Endothelial cell of umbilical vein (primary cell): ENCODE measurements at regions not wholly inside any gene's neighbourhood (a gene's known extent, or its start where the extent isn't known, plus 50 kb on each side); places are given as distances from the start of the nearest gene placed in this dataset.

Experiments
- BruUV-seq: library from RNA; stranded (reverse); fragments of 400-500 nt; replicated peaks from 2 replicates; lab custom pipeline; 2021; lab: Mats Ljungman, UMichigan
- CTCF ChIA-PET: fragments of 300-600, 350-600 bp; sonication (Branson Sonifier 250); formaldehyde crosslinking; loops from one replicate; lab custom pipeline; 2021; ENCODE audit warnings: antibody characterized with exemption, inconsistent platforms; lab: Charles Lee
- POLR2A ChIA-PET: fragments of 300-600, 350-600 bp; sonication (Branson Sonifier 250); formaldehyde crosslinking; loops from one replicate; lab custom pipeline; 2021; ENCODE audit warnings: antibody characterized with exemption, inconsistent platforms; lab: Charles Lee
- DNase-seq: peaks from one replicate; pipeline ENCODE4 v3.0.0-alpha.2; 2011; ENCODE audit warnings: low read depth, low spot score
- FAIRE-seq: peaks from 2 replicates; lab custom pipeline; 2011; peaks lifted over from hg19 to GRCh38; lab: Jason Lieb, UNC
- H2AFZ ChIP-seq: 2 replicates; pipeline ENCODE4 v1.6.0; 2012; ENCODE audit warnings: low read depth, low read length, control low read depth, inconsistent platforms
- H3K27ac ChIP-seq: 2 replicates; pipeline ENCODE4 v1.5.1; 2011; ENCODE audit warnings: low read depth, mild to moderate bottlenecking, control low read depth, low read length, moderate library complexity; ENCODE audit not compliant: insufficient read depth
- H3K27me3 ChIP-seq, 2 experiments: 2 replicates each; pipeline versions ENCODE4 v1.6.0 to v1.6.1; 2011; ENCODE audit warnings: low read length in 2 of 2, mixed read lengths in 1 of 2; ENCODE audit not compliant: control insufficient read depth in 2 of 2, insufficient read depth in 2 of 2
- H3K36me3 ChIP-seq, 2 experiments: 2 replicates in 1 of 2; 3 replicates in 1 of 2; pipeline ENCODE4 v1.5.1; 2011; ENCODE audit warnings: low read length in 2 of 2, mild to moderate bottlenecking in 1 of 2, moderate library complexity in 1 of 2; ENCODE audit not compliant: control insufficient read depth in 2 of 2, insufficient read depth in 2 of 2; ENCODE audit errors: extremely low read depth in 1 of 2
- H3K4me1 ChIP-seq: 3 replicates; pipeline ENCODE4 v1.5.1; 2011; ENCODE audit warnings: mild to moderate bottlenecking, low read length; ENCODE audit not compliant: control insufficient read depth, insufficient read depth; ENCODE audit errors: extremely low read depth
- H3K4me2 ChIP-seq: 2 replicates; pipeline ENCODE4 v1.6.1; 2011; ENCODE audit warnings: low read length, control low read depth, mixed read lengths; ENCODE audit not compliant: insufficient read depth
- H3K4me3 ChIP-seq, 3 experiments: fragments of 200-600 bp in 1 of 3; sonication (generic), shearing (Covaris generic) in 1 of 3; replicated peaks in 1 of 3; 2 replicates each; pipeline ENCODE4 v1.5.1; 2011 to 2016; ENCODE audit warnings: control low read depth in 3 of 3, low read length in 3 of 3, mild to moderate bottlenecking in 2 of 3, inconsistent platforms in 1 of 3, low read depth in 1 of 3, moderate library complexity in 1 of 3; ENCODE audit not compliant: insufficient read depth in 1 of 3
- H3K79me2 ChIP-seq: 2 replicates; pipeline ENCODE4 v1.6.0; 2012; ENCODE audit warnings: low read length, inconsistent platforms; ENCODE audit not compliant: control insufficient read depth, insufficient read depth
- H3K9ac ChIP-seq: replicated peaks from 2 replicates; pipeline ENCODE3; 2011; ENCODE audit warnings: low read length, control low read depth; ENCODE audit not compliant: insufficient read depth; ENCODE audit errors: extremely low read depth
- H3K9me1 ChIP-seq: replicated peaks from 3 replicates; pipeline ENCODE4 v1.6.0; 2011; ENCODE audit warnings: mild to moderate bottlenecking, low read length; ENCODE audit not compliant: control insufficient read depth, insufficient read depth; ENCODE audit errors: extremely low read depth
- H3K9me3 ChIP-seq: replicated peaks from 2 replicates; pipeline ENCODE4 v1.5.1; 2012; ENCODE audit warnings: low read length, inconsistent platforms; ENCODE audit not compliant: control insufficient read depth, insufficient read depth
- H4K20me1 ChIP-seq: replicated peaks from 2 replicates; pipeline ENCODE3; 2011; ENCODE audit warnings: mild to moderate bottlenecking, low read length; ENCODE audit not compliant: control insufficient read depth, insufficient read depth; ENCODE audit errors: extremely low read depth
- EZH2 ChIP-seq: IDR thresholded peaks from 2 replicates; pipeline ENCODE4 v1.6.1; 2012; ENCODE audit warnings: borderline replicate concordance, low read depth, mild to moderate bottlenecking, moderate library complexity, low read length, inconsistent platforms; ENCODE audit not compliant: severe bottlenecking
- FOS ChIP-seq: IDR thresholded peaks from 2 replicates; pipeline ENCODE4 v1.6.1; 2011; ENCODE audit warnings: mild to moderate bottlenecking, low read length, moderate library complexity, borderline replicate concordance; ENCODE audit not compliant: insufficient read depth
- GATA2 ChIP-seq: IDR thresholded peaks from 2 replicates; pipeline ENCODE4 v1.7.0; 2011; ENCODE audit warnings: low read depth, mild to moderate bottlenecking, moderate library complexity, mixed read lengths, low read length; ENCODE audit not compliant: insufficient read length, insufficient read depth
- JUN ChIP-seq: IDR thresholded peaks from 2 replicates; pipeline ENCODE4 v1.6.1; 2011; ENCODE audit warnings: borderline replicate concordance, low read depth; ENCODE audit not compliant: insufficient read length, insufficient read depth
- MYC ChIP-seq: IDR thresholded peaks from one replicate; pipeline ENCODE4 v1.6.1; 2011; ENCODE audit warnings: mild to moderate bottlenecking, low read depth, low read length
- POLR2A ChIP-seq: IDR thresholded peaks from 2 replicates; pipeline ENCODE4 v1.6.1; 2012; ENCODE audit warnings: low read depth, mild to moderate bottlenecking, control low read depth, low read length
- POLR2AphosphoS5 ChIP-seq: IDR thresholded peaks from 2 replicates; pipeline ENCODE4 v1.6.1; 2012; ENCODE audit warnings: low read depth, mild to moderate bottlenecking, control low read depth, low read length, moderate library complexity; ENCODE audit not compliant: insufficient read depth
- dilution Hi-C: fragments of 300-500 bp; cut with MboI; formaldehyde crosslinking; loops from one replicate; pipeline ENCODE4 v1.15.0; 2019; ENCODE audit warnings: low sequenced_read_pairs; ENCODE audit not compliant: extremely low pct_ligation_motif_present
- intact Hi-C: fragments of 100-400 bp; cut with micrococcal nuclease; formaldehyde crosslinking; loops from one replicate; pipeline ENCODE4 v1.10.0; 2022
- TF ChIP-seq, protein P1 (sequence below), 2 donors: IDR thresholded peaks; 1 replicate in 1 of 2; 2 replicates in 1 of 2; pipeline ENCODE4 v1.5.1; 2011; ENCODE audit warnings: low read length in 2 of 2, mild to moderate bottlenecking in 2 of 2, moderate library complexity in 2 of 2, control low read depth in 1 of 2, inconsistent platforms in 1 of 2, low read depth in 1 of 2; ENCODE audit not compliant: insufficient read depth in 1 of 2; ENCODE audit errors: extremely low read depth in 1 of 2
- TF ChIP-seq, protein P2 (sequence below): IDR thresholded peaks from 2 replicates; pipeline ENCODE4 v1.6.1; 2011; ENCODE audit not compliant: insufficient read depth, insufficient read length

- Histone ChIP-seq H3K4me3 (no peak overlapping the region), H3K4me2 (peak overlapping the region; percentile 37), H3K36me3 (peaks cover 2 to 6% of the 10 kb centered on the region in 2 experiments), H4K20me1 (no peaks in the 10 kb centered on the region), H3K79me2 (peaks cover 5% of the 10 kb centered on the region), H3K27ac (no peak overlapping the region), H3K9ac (no peak overlapping the region), H3K9me3 (no peaks in the 10 kb centered on the region), H3K9me1 (no peaks in the 10 kb centered on the region), H3K27me3 (no peaks in the 10 kb centered on the region), H2AFZ (no peak overlapping the region), H3K4me1 (peaks cover 39% of the 10 kb centered on the region)
- ChIA-PET CTCF (interaction anchor here (0.7 to 1.6 kb wide), 2 partner anchors 34 to 121 kb away, joined by 3 to 4 read pairs; no protein-coding TSS in a partner anchor), POLR2A (interaction anchor here (0.7 to 1.1 kb wide), 2 partner anchors 41 to 68 kb away, joined by 3 to 4 read pairs; no protein-coding TSS in a partner anchor)
- intact Hi-C loops: no loop called here
- no TSS peak for BruUV-seq
- dilution Hi-C loops: no loop called here
- no peak for FAIRE-seq
- DNase-seq: peak; percentile 30
- TF ChIP-seq JUN: no peak
- TF ChIP-seq, protein P1, sequence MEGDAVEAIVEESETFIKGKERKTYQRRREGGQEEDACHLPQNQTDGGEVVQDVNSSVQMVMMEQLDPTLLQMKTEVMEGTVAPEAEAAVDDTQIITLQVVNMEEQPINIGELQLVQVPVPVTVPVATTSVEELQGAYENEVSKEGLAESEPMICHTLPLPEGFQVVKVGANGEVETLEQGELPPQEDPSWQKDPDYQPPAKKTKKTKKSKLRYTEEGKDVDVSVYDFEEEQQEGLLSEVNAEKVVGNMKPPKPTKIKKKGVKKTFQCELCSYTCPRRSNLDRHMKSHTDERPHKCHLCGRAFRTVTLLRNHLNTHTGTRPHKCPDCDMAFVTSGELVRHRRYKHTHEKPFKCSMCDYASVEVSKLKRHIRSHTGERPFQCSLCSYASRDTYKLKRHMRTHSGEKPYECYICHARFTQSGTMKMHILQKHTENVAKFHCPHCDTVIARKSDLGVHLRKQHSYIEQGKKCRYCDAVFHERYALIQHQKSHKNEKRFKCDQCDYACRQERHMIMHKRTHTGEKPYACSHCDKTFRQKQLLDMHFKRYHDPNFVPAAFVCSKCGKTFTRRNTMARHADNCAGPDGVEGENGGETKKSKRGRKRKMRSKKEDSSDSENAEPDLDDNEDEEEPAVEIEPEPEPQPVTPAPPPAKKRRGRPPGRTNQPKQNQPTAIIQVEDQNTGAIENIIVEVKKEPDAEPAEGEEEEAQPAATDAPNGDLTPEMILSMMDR (IDR thresholded peaks at IDR 0.05; ENCODE audit: extremely low read depth in 1 of 2, insufficient read depth in 1 of 2, low read depth in 1 of 2, low read length in 2 of 2): no peak
- TF ChIP-seq EZH2: no peak
- no peak for TF ChIP-seq POLR2A
- no peak for TF ChIP-seq POLR2AphosphoS5
- TF ChIP-seq, protein P2, sequence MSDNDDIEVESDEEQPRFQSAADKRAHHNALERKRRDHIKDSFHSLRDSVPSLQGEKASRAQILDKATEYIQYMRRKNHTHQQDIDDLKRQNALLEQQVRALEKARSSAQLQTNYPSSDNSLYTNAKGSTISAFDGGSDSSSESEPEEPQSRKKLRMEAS: no peak
- no peak for TF ChIP-seq MYC
- no peak for TF ChIP-seq GATA2
- no peak for TF ChIP-seq FOS
These were observed 253.3 kb downstream of the MREG start for GRCh38 chr2:215760091-215760490.
